ENCODE measurements at regions not wholly inside any gene's neighbourhood (a gene's known extent, or its start where the extent isn't known, plus 50 kb on each side); places are given as distances from the start of the nearest gene placed in this dataset.

GRCh38 chr5:133854554-133854953 is 113.9 kb downstream of the C5orf15 start:
- DNase-seq (ENCODE audit: low spot score), result no peak

DNA sequence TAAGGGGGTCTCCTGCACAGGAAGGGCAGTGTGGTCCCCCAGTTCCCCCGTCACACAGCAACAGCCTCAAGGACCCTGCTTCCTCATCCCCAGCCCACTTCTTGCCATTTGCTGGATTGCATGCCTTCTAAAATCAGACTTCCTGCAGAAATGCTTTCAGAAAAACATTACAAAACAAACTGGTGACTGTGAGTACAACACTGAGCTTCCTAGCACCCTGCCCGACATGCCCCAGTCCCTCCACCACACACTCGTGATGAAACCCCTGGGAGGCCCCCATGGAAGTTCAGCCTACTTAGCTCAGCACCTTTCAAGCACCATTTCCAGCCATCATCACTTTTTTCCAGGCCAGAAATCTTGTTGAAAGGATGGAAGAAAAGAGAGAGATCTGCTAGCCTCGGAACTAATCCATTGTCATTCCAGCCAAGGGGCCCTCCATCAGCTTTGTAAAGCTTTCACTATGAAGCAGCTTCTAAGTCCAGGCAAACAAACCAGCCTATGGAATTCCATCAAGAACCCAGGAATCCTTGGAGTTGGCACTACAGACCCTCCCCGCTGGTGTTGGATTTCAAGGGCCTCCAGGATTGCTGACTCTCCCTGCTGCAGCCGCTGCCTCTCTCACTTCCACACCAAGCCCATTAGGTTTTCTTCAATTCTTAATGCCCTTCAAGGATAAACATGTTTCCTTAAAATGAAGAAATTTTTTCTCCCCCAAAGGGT is 114.6 kb downstream of the C5orf15 start:
- DNase-seq (ENCODE audit: low spot score), result no peak

DNA sequence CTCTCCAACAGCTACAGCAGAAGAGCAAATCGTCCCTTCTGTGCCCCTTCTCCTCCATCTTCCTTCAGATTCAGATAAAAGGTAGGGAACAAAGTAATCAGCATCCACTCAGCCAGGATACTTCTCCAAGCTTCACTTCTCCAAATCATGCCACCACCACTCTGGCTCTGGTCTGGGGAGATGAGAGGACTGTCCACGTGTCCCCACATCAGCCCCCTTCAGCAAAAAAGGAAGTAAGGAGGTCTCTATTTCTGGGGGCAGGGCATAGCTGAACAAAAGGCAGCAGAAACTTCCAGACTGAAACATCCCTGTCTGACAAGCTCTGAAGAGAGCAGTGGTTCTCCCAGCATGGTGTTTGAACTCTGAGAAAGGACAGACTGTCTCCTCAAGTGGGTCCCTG is 116.9 kb downstream of the C5orf15 start:
- no peak for DNase-seq (ENCODE audit: low spot score)

DNA sequence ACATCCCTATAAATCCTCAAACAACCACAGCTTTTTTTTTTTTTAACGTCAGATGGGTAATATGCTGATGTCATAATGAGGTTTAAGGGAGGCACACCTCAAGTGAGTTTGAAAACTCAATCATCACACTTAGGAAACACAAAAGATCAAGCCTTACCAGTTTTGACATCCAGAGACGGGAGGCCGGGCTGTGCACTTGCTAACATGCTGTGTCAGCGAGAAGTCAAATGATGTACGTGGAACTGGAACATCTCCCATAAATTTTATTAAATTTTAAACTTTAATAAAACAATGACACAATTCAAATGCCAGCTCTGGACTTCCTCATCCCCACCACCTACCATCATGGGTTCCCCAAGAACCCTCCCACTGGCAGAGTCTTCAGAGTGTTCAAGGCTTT is 117.6 kb downstream of the C5orf15 start:
- no peak for DNase-seq (ENCODE audit: low spot score)

DNA sequence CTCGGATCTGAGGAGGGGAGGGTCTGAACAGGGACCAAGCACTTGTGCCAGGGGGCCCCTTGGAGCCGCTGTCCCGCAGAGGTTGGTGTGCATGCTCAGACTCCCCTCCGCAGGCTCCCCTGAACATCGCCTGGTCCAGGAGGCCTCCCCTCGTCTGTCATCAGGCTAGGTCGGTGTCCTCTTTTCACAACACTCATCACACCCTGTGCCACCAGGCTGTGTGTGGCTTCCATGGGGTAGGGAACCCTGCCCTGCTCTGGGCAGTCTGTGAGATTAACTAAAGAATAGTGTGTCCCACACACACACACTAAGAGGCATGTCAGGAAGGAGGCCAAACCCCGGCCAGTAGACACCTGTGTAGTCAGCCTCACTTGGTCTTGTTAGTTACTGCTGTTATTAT is 119.3 kb downstream of the C5orf15 start:
- no peak for DNase-seq (ENCODE audit: low spot score)

DNA sequence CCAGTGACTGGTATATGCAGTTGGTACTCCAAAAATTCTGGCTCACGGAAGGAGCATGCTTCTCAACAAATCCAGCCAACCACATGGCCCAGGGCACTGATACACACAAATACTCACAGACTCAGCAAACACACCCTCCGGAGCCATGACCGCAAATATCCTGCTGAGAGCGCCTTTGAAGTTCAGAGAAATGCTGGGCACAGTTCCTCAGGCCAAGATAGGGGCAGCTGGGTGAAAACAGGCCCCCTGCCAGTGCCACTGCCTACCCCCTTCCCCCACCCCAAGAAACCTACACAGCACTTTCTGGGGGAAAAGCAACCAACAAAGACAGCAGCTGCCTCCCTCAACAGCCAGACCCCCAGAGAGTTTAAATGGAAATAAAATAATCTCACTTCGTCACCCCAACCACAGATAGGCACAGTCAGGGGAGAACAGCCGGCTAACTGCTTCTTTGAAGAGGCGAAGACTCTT is 120.0 kb downstream of the C5orf15 start:
- DNase-seq (ENCODE audit: low spot score), result no peak

- DNase-seq (ENCODE audit: low spot score), result no peak
Measured at GRCh38 chr5:133847886-133848285, 120.5 kb downstream of the C5orf15 start.

DNA sequence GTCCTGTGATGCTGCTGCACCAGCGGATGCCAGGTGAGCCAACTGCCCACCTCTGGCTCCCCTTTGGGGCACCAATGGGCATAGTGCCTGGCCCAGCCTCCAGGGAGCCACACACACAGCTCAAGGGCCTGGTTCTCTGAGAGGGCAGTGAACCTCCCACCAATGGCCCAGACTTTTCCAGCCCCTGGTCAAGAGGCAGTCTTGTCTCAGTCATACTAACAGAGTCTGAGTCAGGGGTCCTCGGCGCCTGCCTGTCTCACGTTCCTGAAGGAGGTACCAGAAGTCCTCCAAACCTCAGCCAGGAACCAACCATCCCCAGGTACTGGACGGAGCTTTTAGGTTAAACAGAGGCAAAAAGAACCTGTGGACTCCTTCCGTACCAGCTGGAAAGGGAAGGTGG is 121.1 kb downstream of the C5orf15 start:
- DNase-seq (ENCODE audit: low spot score), result no peak

DNA sequence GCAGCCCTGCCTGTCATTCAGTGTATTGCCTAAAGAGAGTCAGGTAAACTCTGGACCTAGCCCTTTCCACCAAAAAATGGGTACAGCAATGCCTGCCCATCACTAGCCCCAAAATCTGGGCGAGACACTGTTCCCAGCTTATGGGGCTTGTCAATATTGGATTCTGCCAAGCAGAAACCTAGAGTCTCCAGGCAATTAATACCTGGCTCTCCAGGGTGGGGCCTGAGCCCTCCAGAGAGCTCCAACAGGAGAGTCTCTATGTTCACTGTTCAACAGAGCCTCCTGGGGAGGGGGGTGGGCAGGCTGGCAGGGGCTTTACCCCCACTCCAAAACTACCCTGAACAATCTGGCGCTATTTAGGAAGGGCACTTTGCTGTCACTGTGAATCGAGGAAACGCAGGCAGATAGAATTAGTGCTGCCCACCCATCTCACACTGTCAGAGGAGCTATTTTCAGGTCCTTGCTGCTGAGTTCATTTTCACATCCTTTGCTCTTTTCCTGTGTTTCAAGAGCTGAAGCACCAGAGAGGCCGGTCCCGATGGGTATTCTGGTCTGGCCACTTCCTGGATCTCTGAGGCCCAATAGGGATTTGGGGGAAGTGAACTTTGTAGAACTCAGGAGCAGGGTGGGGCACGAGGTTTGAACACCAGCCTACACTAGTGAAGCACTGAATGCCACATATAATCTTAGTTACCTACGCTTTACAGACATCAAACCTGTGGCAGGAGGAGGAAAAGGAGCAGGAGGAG is 121.8 kb downstream of the C5orf15 start:
- no peak for DNase-seq (ENCODE audit: low spot score)

DNA sequence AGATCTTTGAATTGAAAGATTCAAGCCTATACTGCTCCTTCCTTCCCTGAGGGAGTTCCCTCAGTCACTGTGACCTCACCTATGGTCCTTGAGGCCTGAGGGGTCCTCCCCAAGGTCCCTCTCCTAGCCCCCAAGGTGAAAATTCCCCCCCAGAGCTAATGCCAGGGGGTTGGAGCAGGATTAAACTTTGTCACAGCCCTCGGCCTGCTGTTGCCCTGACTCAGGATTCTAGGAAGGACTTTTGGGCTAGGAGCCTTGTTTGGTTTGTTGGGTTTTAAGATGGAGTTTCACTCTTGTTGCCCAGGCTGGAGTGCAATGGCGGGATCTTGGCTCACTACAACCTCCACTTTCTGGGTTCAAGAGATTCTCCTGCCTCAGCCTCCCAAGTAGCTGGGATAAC is 123.2 kb downstream of the C5orf15 start:
- no peak for DNase-seq (ENCODE audit: low spot score)

DNA sequence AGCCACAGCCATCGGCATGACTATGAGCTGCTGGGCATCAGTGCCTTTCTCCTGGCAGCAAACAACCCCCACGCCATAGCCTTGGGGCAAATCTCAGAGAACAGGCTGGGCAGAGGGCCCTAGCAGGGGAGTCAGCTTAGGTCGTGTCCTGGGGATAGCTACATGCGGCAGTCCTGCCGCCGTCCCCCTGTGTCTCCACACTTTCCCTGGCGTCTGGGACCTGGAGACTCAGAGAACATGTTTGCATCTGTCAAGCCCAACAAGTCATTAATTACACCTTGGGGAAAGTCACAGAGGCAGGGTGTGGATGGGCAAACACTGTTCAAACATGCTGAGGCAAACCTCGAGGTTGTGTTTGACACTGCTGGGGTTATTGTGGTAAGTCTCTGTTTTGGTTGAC is 123.6 kb downstream of the C5orf15 start:
- no peak for DNase-seq (ENCODE audit: low spot score)

GRCh38 chr5:133843911-133844310 is 124.5 kb downstream of the C5orf15 start:
- no peak for DNase-seq (ENCODE audit: low spot score)

- no peak for DNase-seq (ENCODE audit: low spot score)
Measured at GRCh38 chr5:133842846-133843611, 125.4 kb downstream of the C5orf15 start.

- no peak for DNase-seq (ENCODE audit: low spot score)
Measured at GRCh38 chr5:133841831-133842750, 126.3 kb downstream of the C5orf15 start.

DNA sequence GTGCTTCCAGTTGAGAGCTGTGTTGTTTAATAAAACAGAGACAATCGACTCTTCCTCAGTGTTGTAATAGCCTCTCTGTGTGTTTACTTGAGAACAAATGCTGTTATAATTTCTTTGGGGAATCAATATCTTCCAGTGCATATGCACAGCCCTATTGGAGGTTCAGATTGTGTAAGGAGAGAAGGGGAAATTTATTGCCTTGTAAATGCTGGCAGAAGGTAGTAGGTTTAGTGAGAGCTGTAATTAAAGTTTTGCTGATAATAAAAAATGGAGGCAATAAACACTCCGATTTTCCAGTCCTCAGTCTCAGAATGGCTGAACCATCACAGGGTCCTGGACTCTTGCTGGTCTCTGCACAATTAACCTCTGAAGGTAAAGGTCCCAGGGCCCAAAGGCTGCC is 128.3 kb downstream of the C5orf15 start:
- DNase-seq (ENCODE audit: low spot score), result no peak

DNA sequence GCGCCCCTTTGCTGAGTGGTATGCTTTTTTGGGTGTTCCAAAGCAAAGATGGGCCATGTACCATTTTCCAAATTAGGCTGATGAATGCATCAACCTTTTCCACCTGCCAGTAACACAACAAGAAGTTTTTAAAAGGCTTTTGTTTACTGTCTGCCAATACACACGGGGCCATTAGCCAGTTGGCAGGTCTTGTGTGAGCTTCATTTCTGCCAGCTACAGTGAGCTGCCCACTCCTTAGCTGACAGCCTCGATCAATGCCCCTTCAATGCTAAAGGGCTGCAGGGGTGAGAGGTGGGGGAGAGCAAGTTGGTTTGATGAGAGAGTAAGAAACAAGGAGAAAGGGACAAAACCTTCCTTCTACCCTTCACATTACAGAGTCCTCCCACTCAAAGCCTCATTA is 128.7 kb downstream of the C5orf15 start:
- no peak for DNase-seq (ENCODE audit: low spot score)

DNA sequence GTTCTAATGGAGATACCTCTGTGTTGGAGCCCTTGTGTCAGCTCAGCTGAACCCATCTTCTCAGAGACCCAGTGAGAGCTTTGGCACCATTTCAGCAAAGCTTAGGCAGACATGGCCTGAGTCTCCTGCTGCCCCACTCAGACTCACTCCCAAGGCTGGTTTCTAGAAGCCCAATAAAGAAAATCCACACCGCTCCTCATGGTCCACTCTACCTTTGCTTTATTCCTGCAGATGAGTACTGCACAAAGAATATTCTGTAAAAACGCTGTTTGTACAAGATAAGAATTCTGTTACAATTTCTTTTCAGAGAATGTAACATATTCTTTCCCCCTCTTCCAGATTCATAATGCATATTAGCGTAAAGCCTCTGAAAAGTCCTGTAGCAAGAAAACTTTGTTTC is 129.3 kb downstream of the C5orf15 start:
- DNase-seq (ENCODE audit: low spot score), result no peak

- DNase-seq (ENCODE audit: low spot score), result no peak
Measured at GRCh38 chr5:133838286-133838685, 130.1 kb downstream of the C5orf15 start.

GRCh38 chr5:133831491-133832224 is 136.8 kb downstream of the C5orf15 start:
- no peak for DNase-seq (ENCODE audit: low spot score)

GRCh38 chr5:133830911-133831310 is 137.5 kb downstream of the C5orf15 start:
- no peak for DNase-seq (ENCODE audit: low spot score)

- DNase-seq (ENCODE audit: low spot score), result no peak
Measured at GRCh38 chr5:133830281-133830680, 138.1 kb downstream of the C5orf15 start.
